Stimulated activated CD4-positive, alpha-beta T cell treated with anti-CD3 and anti-CD28 coated beads, Interleukin-4, amount 100 ng/mL, for 24 hours (primary cell): ENCODE measurements at regions not wholly inside any gene's neighbourhood (a gene's known extent, or its start where the extent isn't known, plus 50 kb on each side); places are given as distances from the start of the nearest gene placed in this dataset.
A peak's percentile ranks its signal among the peaks of the same experiment; 100 is the strongest.
"Not testable (repeated sequence)": the region's sequence is repeated elsewhere in the genome, so short reads cannot be mapped to it uniquely, and the experiment has no call there.

Source experiments
- DNase-seq: peaks from one replicate; pipeline ENCODE4 v3.0.0-alpha.2; 2020

GRCh38 chr2:234272069-234272850, 221.8 kb downstream of the SPP2 start:
- DNase-seq: no peak

- DNase-seq: no peak
These were observed 220.8 kb downstream of the SPP2 start for GRCh38 chr2:234271338-234271737.

- DNase-seq: no peak
These were observed 219.3 kb downstream of the SPP2 start for GRCh38 chr2:234269769-234270204.

- no peak for DNase-seq
These were observed 217.0 kb downstream of the SPP2 start for GRCh38 chr2:234267534-234267933.

GRCh38 chr2:234266952-234267351, 216.4 kb downstream of the SPP2 start:
- DNase-seq: no peak

DNA sequence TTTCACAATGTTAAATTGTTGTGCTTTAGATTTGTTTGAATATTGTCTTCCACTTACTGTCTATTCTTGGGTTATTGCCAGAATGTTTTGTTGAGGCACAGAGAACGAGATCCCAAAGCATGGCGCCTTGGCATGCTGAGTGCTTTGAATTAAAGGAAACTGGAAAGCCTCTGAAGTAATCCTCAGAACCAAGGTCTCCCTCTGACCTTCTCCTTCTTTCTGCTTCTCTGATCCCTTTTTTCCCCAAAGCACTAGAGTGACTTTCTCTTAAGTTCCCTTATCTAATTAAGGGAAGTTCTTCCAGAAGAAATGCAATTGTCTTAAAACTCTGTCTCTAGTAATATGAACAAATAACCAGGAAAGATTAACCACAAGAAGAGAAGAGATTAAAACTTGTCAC, 214.7 kb downstream of the SPP2 start:
- DNase-seq: no peak

DNA sequence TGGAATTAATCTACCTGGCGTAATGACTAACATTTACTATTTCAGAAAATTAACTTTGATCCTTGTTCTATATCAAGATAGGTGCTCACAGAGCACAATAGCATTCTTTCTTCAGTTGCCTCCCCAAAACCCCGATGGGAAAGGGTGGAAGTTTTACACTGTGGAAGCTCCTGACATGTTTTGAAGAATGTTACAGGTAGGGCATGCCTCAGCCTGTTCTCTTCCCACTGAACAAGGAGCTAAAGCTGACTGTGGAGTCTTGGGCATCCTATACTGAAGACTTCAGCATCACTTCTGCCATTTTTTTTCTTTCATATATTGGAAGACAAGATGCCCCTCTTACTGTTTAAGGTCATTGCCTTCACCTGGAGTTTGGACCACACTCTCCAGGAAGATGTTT, 211.2 kb downstream of the SPP2 start:
- no peak for DNase-seq

DNA sequence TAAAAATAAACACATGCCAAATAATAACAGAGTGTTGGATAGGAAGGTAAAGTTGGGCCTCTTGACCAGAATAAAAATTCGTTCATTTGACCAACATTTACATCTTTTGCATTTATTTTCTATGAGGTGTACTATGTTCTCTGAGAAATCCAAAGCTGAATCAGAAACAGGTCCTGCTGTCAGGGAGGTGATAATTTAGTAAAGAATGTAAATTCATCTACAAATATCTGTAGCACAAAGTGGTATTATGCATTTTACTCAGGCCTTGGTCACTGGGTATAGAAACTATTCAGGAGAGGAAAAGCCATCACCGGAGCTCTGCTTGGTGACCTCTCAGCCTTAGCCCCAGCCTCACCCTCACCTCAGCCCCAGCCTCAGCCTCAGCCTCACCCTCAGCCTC, 208.9 kb downstream of the SPP2 start:
- no peak for DNase-seq

GRCh38 chr2:234258562-234259141, 208.2 kb downstream of the SPP2 start:
- no peak for DNase-seq

- DNase-seq: peak; percentile 29
These were observed 207.5 kb downstream of the SPP2 start for GRCh38 chr2:234257859-234258561.

DNA sequence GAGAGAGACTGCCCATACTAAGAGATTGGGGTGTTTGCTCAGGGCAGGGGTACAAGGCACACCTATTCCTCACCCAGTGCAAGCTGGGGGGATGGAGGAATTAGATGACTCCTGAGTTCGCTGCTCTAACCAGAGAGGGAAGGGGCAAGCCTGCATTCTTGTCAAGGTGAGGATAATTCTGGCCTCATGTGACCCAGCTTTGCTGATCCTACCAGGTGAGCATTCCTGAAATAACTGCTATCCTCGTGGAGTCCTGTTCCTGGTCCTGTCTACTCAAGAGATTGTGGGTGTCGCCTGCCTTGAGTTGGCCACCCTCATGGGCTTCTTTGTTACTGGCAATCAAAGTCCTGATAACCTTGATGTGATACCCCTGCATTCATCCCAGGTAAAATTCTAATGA, 206.0 kb downstream of the SPP2 start:
- DNase-seq: no peak

- DNase-seq: no peak
These were observed 204.4 kb downstream of the SPP2 start for GRCh38 chr2:234254783-234255521.

GRCh38 chr2:234252772-234253171, 202.3 kb downstream of the SPP2 start:
- DNase-seq: no peak

GRCh38 chr2:234251326-234252271, 201.1 kb downstream of the SPP2 start:
- DNase-seq: no peak

DNA sequence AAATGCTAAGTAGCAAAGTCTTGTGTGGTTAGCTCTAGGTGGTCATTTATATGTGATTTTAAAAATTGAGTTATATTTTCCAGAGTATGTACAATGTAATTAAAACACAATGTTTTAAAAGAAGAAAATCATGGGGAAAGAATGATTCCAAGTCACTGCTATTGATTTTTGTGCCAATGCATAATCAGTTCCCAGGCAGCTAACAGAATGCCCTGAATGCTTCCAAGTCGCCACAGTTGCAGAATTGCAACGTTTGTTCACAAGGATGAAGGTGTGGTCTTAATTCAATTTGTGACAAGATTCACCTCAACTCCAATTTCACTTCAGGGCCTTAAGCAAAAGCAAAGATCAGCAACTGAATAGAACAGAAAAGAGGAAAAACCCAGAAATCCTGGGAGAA, 200.4 kb downstream of the SPP2 start:
- no peak for DNase-seq

DNA sequence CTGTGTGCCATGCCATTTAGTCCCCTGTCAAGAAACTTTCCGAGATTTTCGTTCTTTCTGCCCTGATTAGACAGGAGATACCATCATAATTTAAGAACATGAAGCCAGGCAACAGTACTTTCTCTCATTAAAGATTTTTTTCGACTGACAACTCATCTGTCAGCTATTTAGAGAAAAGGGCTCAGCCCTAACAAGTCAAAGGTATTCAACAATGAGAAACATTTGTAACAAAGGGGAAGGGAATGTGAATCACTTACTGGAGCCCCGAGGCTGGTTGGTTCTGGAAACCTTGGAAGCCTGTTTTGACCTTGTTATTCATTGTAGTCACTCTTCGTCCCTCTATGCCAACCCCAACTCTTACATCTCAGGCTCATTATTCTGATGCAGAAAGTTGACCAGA, 199.4 kb downstream of the SPP2 start:
- no peak for DNase-seq

DNA sequence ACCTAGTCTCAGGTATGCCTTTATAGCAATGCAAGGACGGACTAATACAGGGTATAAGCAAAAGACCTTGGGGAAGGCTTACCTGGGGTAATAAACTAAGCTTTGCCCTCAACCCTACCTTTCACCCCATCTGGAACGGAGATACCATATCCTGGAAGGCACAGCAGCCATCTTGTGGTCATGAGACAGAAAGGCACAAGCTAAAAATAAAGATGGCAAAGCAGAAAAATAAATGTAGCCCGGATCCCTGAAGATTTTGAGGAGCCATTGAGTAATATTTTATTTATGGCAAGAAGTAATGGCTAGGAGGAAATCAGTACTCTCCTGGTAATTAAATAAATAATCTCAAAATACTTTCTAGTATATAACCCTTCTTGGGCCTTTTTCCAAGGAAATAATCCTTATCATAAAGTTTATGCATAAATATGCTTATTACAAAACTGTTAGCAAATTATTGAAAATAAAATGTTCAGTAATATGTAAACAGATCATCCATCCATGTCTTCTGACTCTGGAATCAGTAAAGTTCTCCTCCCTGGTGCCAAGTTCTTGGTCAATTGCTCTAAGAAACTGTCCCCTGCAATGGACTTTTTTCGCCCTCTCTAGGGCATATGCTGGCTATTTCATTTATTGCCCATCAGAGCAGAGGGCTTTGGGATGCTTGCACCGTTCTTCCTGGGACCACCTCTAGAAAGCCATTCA, 198.7 kb downstream of the SPP2 start:
- no peak for DNase-seq

DNA sequence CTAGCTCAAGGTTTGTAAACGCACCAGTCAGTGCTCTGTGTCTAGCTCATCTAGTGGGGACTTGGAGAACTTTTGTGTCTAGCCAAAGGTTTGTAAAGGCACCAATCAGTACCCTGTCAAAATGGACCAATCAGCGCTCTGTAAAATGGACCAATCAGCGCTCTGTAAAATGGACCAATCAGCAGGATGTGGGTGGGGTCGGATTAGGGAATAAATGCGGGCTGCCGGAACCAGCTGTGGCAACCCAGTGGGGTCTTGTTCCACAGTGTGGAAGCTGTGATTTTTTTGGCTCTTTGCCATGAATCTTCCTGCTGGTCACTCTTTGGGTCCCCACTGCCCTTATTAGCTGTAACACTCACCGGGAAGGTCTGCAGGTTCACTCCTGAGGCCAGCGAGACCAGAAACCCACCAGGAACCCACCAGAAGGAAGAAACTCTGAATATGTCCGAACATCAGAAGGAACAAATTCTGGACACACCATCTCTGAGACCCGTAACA, 197.8 kb downstream of the SPP2 start:
- not testable (repeated sequence) for DNase-seq

- no peak for DNase-seq
These were observed 197.1 kb downstream of the SPP2 start for GRCh38 chr2:234247453-234248180.

GRCh38 chr2:234245945-234246344, 195.4 kb downstream of the SPP2 start:
- DNase-seq: no peak
